Natural killer cell (primary cell): ENCODE measurements at regions not wholly inside any gene's neighbourhood (a gene's known extent, or its start where the extent isn't known, plus 50 kb on each side); places are given as distances from the start of the nearest gene placed in this dataset.

Experiments
- ATAC-seq, 3 donors: fragments of 150-1000 bp in 2 of 3; fragments of 200-7000 bp in 1 of 3; cut with Tn5 transposase; 1 replicate in 1 of 3; 2 replicates in 2 of 3; pipeline ENCODE4 v1.10.0; 2021; ENCODE audit warnings: mild to moderate bottlenecking in 2 of 3, moderate library complexity in 2 of 3
- DNase-seq, 2 donors: peaks; one replicate each; pipeline versions ENCODE4 v3.0.0 to v3.0.0-alpha.2; 2013 to 2021; ENCODE audit warnings: mixed read lengths in 1 of 2
- H3K27ac ChIP-seq: one replicate; pipeline ENCODE4 v1.5.1; 2013; ENCODE audit warnings: mild to moderate bottlenecking, low read length
- H3K27me3 ChIP-seq: one replicate; pipeline ENCODE4 v1.6.1; 2013; ENCODE audit warnings: low read length; ENCODE audit not compliant: control insufficient read depth, insufficient read depth
- H3K36me3 ChIP-seq: one replicate; pipeline ENCODE4 v1.6.1; 2013; ENCODE audit warnings: low read length; ENCODE audit not compliant: control insufficient read depth, insufficient read depth
- H3K4me1 ChIP-seq: one replicate; pipeline ENCODE4 v1.6.1; 2013; ENCODE audit warnings: low read length; ENCODE audit not compliant: control insufficient read depth, insufficient read depth
- H3K4me3 ChIP-seq: one replicate; pipeline ENCODE4 v1.5.1; 2013; ENCODE audit warnings: low read length
- H3K9me3 ChIP-seq: one replicate; pipeline ENCODE4 v1.6.1; 2013; ENCODE audit warnings: low read length; ENCODE audit not compliant: control insufficient read depth, insufficient read depth
- H3K27ac Mint-ChIP-seq, 2 donors: one replicate each; pipeline ENCODE4 v1.8.0; 2022; ENCODE audit warnings: mild to moderate bottlenecking in 2 of 2, mixed read lengths in 2 of 2, moderate library complexity in 1 of 2
- H3K27me3 Mint-ChIP-seq, 2 donors: one replicate each; pipeline ENCODE4 v1.8.0; 2022; ENCODE audit warnings: low read depth in 2 of 2, mixed read lengths in 2 of 2
- H3K36me3 Mint-ChIP-seq: one replicate; pipeline ENCODE4 v1.8.0; 2022; ENCODE audit warnings: mixed read lengths
- H3K4me1 Mint-ChIP-seq, 2 donors: one replicate each; pipeline ENCODE4 v1.8.0; 2022; ENCODE audit warnings: mixed read lengths in 2 of 2
- H3K4me3 Mint-ChIP-seq: one replicate; pipeline ENCODE4 v1.8.0; 2022; ENCODE audit warnings: mild to moderate bottlenecking, moderate library complexity, mixed read lengths
- H3K9me3 Mint-ChIP-seq, 2 donors: one replicate each; pipeline ENCODE4 v1.8.0; 2022; ENCODE audit warnings: mixed read lengths in 2 of 2
- WGBS: methylation state at CpG from one replicate; pipeline ENCODE4 v1.1.7; 2013; ENCODE audit warnings: missing lambda C conversion rate; ENCODE audit not compliant: insufficient coverage; 5-methylcytosine and 5-hydroxymethylcytosine counted together
- intact Hi-C: fragments of 100-400 bp; cut with micrococcal nuclease; formaldehyde crosslinking; loops from one replicate; pipeline ENCODE4 v1.14.2; 2022
- TF ChIP-seq, protein P1 (sequence below): fragments of 200-600 bp; IDR thresholded peaks from one replicate; pipeline ENCODE4 v1.8.0; 2022; ENCODE audit warnings: antibody characterized with exemption

DNA sequence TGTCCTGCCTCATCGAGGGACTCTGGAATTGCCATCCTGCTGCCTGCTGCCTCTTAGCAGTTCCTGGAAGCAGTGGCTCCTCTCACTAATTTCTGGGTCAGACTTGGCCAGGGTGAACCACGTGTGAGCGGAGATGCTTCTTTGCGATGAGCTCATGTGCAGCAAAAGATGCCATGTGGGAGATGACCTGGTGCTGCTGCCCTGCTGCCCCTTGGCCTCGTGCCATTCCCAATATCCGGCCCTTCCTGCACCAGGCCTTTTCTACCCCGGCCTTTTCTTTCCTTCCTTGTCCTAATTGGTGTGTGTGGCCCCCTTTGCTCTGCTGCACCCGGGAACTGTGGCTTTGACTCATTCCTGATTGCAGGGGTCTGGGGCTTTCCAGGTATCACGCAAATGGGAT is 296.9 kb upstream of the HS6ST1 start:
- no peaks in the 10 kb centered on the region for H3K36me3 ChIP-seq
- Mint-ChIP-seq H3K4me3 (no peak overlapping the region), H3K27me3 (no peaks in the 10 kb centered on the region), H3K4me1 (no peaks in the 10 kb centered on the region), H3K9me3 (no peaks in the 10 kb centered on the region), H3K36me3 (no peaks in the 10 kb centered on the region), H3K27ac (no peak overlapping the region)
- H3K27me3 ChIP-seq, result no peaks in the 10 kb centered on the region
- no peak for ATAC-seq
- WGBS, result 84% methylated on average over 9 of the region's 9 CpGs
- no peaks in the 10 kb centered on the region for H3K9me3 ChIP-seq
- no peak overlapping the region for H3K27ac ChIP-seq
- H3K4me3 ChIP-seq, result no peak overlapping the region
- intact Hi-C loops, result no loop called here
- DNase-seq, result no peak
- TF ChIP-seq, protein P1, sequence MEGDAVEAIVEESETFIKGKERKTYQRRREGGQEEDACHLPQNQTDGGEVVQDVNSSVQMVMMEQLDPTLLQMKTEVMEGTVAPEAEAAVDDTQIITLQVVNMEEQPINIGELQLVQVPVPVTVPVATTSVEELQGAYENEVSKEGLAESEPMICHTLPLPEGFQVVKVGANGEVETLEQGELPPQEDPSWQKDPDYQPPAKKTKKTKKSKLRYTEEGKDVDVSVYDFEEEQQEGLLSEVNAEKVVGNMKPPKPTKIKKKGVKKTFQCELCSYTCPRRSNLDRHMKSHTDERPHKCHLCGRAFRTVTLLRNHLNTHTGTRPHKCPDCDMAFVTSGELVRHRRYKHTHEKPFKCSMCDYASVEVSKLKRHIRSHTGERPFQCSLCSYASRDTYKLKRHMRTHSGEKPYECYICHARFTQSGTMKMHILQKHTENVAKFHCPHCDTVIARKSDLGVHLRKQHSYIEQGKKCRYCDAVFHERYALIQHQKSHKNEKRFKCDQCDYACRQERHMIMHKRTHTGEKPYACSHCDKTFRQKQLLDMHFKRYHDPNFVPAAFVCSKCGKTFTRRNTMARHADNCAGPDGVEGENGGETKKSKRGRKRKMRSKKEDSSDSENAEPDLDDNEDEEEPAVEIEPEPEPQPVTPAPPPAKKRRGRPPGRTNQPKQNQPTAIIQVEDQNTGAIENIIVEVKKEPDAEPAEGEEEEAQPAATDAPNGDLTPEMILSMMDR, result no peak
- no peaks in the 10 kb centered on the region for H3K4me1 ChIP-seq

DNA sequence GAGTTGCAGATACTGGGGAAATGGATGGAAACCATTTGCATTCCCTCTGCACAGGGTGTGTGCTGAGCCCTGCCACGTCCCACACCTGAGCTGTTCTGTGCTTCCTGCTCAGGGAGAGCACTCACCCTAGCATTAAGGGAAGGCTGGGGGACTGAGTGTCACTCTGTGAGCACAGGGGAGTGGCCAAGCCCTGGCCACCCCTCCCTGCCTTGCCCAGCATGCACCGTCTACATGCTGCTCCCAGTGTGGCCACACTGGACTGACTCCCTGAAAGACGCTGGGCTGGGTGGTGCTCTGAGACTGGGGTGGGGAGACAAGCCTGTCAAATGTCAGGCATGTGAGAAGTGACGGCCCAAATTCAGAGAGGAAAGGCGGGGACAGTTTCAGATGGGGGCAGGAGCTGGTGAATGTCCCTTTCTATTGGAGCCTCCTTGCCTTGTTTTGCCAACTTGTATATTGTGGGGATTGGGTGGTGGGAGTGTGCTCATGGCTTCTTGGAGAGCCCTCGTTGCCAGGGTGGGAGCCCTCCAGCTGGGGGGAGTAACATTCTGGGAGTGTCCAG is 298.4 kb upstream of the HS6ST1 start:
- 77% methylated on average over 6 of the region's 6 CpGs for WGBS
- Mint-ChIP-seq H3K27me3 (no peaks in the 10 kb centered on the region), H3K4me1 (no peaks in the 10 kb centered on the region), H3K36me3 (no peaks in the 10 kb centered on the region), H3K9me3 (no peaks in the 10 kb centered on the region), H3K4me3 (no peak overlapping the region), H3K27ac (no peak overlapping the region)
- Histone ChIP-seq H3K9me3 (no peaks in the 10 kb centered on the region), H3K4me1 (no peaks in the 10 kb centered on the region), H3K36me3 (no peaks in the 10 kb centered on the region), H3K27me3 (no peaks in the 10 kb centered on the region), H3K27ac (no peak overlapping the region), H3K4me3 (no peak overlapping the region)
- TF ChIP-seq, protein P1, result no peak
- ATAC-seq (no peak), DNase-seq (no peak)
- intact Hi-C loops, result no loop called here

DNA sequence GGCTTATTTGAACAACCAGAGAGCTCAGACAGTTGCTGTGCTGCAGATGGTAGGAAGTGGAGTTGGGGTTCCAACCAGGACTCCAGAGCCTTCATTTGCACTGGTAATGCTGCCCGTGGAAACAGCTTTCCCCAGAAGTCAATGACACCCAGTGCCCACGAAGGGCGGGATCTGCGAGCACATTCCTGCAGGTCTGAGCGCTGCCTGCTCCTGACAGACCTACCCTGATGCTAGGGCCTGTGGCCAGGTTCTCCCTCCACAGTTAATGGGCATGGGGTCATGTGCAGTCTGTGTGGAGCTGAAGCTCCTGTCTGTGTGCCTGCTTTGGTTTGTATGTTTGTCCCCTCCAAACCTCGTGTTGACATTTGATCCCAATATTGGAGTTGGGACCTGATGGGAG is 299.0 kb upstream of the HS6ST1 start:
- no peaks in the 10 kb centered on the region for H3K4me1 ChIP-seq
- H3K9me3 Mint-ChIP-seq, result no peaks in the 10 kb centered on the region
- H3K27ac ChIP-seq, result no peak overlapping the region
- no peak for ATAC-seq
- TF ChIP-seq, protein P1, result no peak
- intact Hi-C loops, result no loop called here
- H3K36me3 Mint-ChIP-seq, result no peaks in the 10 kb centered on the region
- H3K4me1 Mint-ChIP-seq, result no peaks in the 10 kb centered on the region
- no peaks in the 10 kb centered on the region for H3K27me3 ChIP-seq
- H3K36me3 ChIP-seq, result no peaks in the 10 kb centered on the region
- H3K27me3 Mint-ChIP-seq, result no peaks in the 10 kb centered on the region
- no peak overlapping the region for H3K27ac Mint-ChIP-seq
- H3K4me3 ChIP-seq, result no peak overlapping the region
- WGBS, result 85% methylated on average over 6 of the region's 6 CpGs
- no peak for DNase-seq
- no peaks in the 10 kb centered on the region for H3K9me3 ChIP-seq
- no peak overlapping the region for H3K4me3 Mint-ChIP-seq

DNA sequence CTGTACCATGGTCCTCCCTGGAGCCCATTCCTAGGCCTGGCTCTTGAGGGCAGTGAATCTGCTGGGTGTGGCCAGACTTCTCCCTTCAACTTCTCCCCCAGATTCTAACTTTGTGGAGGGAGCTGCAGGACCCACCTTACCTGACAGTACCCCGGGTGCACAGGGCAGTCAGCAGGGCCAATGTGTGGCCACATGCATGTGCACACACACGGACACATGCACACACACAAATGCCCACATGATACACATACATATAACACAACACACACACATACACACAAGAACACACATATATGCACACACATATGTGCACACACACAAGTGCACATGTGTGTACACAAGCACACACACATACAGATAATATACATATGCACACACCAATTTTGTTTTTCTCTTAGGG is 300.0 kb upstream of the HS6ST1 start:
- no peak overlapping the region for H3K4me3 ChIP-seq
- peaks cover under 1% of the 10 kb centered on the region for H3K4me1 ChIP-seq
- WGBS, result 80% methylated on average over 2 of the region's 2 CpGs
- ATAC-seq (no peak), DNase-seq (no peak)
- Mint-ChIP-seq H3K27ac (no peak overlapping the region), H3K9me3 (no peaks in the 10 kb centered on the region), H3K4me1 (no peaks in the 10 kb centered on the region), H3K36me3 (no peaks in the 10 kb centered on the region), H3K4me3 (no peak overlapping the region), H3K27me3 (no peaks in the 10 kb centered on the region)
- intact Hi-C loops, result no loop called here
- no peak overlapping the region for H3K27ac ChIP-seq
- no peaks in the 10 kb centered on the region for H3K27me3 ChIP-seq
- no peaks in the 10 kb centered on the region for H3K9me3 ChIP-seq
- H3K36me3 ChIP-seq, result no peaks in the 10 kb centered on the region
- TF ChIP-seq, protein P1, result no peak
